Progenitor cell of endocrine pancreas (in vitro differentiated cells): ENCODE measurements at regions not wholly inside any gene's neighbourhood (a gene's known extent, or its start where the extent isn't known, plus 50 kb on each side); places are given as distances from the start of the nearest gene placed in this dataset.

Experiments
- DNase-seq: peaks from one replicate; pipeline ENCODE4 v3.0.0; 2021; ENCODE audit warnings: low spot score; ENCODE audit not compliant: unreplicated experiment
- H3K27ac Mint-ChIP-seq: 2 replicates; pipeline ENCODE4 v1.8.0; 2021; ENCODE audit warnings: mild to moderate bottlenecking, moderate library complexity, mixed read lengths
- H3K27me3 Mint-ChIP-seq: 2 replicates; pipeline ENCODE4 v1.8.0; 2021; ENCODE audit warnings: mixed read lengths
- H3K36me3 Mint-ChIP-seq: 2 replicates; pipeline ENCODE4 v1.8.0; 2022; ENCODE audit warnings: mixed read lengths; ENCODE audit not compliant: insufficient read depth
- H3K4me1 Mint-ChIP-seq: 2 replicates; pipeline ENCODE4 v1.8.0; 2021; ENCODE audit warnings: low read depth, mixed read lengths
- H3K4me3 Mint-ChIP-seq: 2 replicates; pipeline ENCODE4 v1.8.0; 2021; ENCODE audit warnings: low read depth, mild to moderate bottlenecking, moderate library complexity, mixed read lengths
- H3K9me3 Mint-ChIP-seq: 2 replicates; pipeline ENCODE4 v1.8.0; 2021; ENCODE audit warnings: low read depth, mixed read lengths
- CTCF ChIP-seq: fragments of 200-600 bp; sonication (generic); IDR thresholded peaks from one replicate; pipeline ENCODE4 v1.5.0; 2021; ENCODE audit warnings: antibody characterized with exemption, mild to moderate bottlenecking; ENCODE audit not compliant: unreplicated experiment

GRCh38 chr7:145082366-145083161 lies 246.7 kb upstream of the TPK1 start:
- Mint-ChIP-seq H3K4me1 (no peaks in the 10 kb centered on the region), H3K27me3 (no peaks in the 10 kb centered on the region), H3K36me3 (no peaks in the 10 kb centered on the region), H3K27ac (no peak overlapping the region), H3K9me3 (peaks cover 3% of the 10 kb centered on the region), H3K4me3 (no peak overlapping the region)
- no peak for DNase-seq
- no peak for TF ChIP-seq CTCF

- no peaks in the 10 kb centered on the region for H3K9me3 Mint-ChIP-seq
These were observed 229.6 kb upstream of the TPK1 start for GRCh38 chr7:145065473-145065872.

GRCh38 chr7:145064114-145064513 lies 228.3 kb upstream of the TPK1 start:
- Mint-ChIP-seq H3K27me3 (no peaks in the 10 kb centered on the region), H3K4me1 (no peaks in the 10 kb centered on the region), H3K36me3 (no peaks in the 10 kb centered on the region), H3K4me3 (no peak overlapping the region), H3K27ac (no peak overlapping the region), H3K9me3 (no peaks in the 10 kb centered on the region)
- no peak for TF ChIP-seq CTCF
- no peak for DNase-seq

More at GRCh38 chr7:145065473-145065872, 229.6 kb upstream of the TPK1 start:
- no peak for TF ChIP-seq CTCF
- Mint-ChIP-seq H3K27ac (no peak overlapping the region), H3K27me3 (no peaks in the 10 kb centered on the region), H3K36me3 (no peaks in the 10 kb centered on the region), H3K4me1 (no peaks in the 10 kb centered on the region), H3K4me3 (no peak overlapping the region)
- no peak for DNase-seq

GRCh38 chr7:145053781-145054180 lies 217.9 kb upstream of the TPK1 start:
- no peak for TF ChIP-seq CTCF
- Mint-ChIP-seq H3K4me3 (no peak overlapping the region), H3K36me3 (no peaks in the 10 kb centered on the region), H3K27ac (no peak overlapping the region), H3K4me1 (no peaks in the 10 kb centered on the region), H3K9me3 (peaks cover 3% of the 10 kb centered on the region), H3K27me3 (no peaks in the 10 kb centered on the region)
- DNase-seq = no peak

- no peaks in the 10 kb centered on the region for H3K4me1 Mint-ChIP-seq
- no peak overlapping the region for H3K4me3 Mint-ChIP-seq
- H3K27ac Mint-ChIP-seq = no peak overlapping the region
These were observed 214.6 kb upstream of the TPK1 start for GRCh38 chr7:145050415-145050814.

More at GRCh38 chr7:145050415-145050814, 214.6 kb upstream of the TPK1 start:
- H3K27me3 Mint-ChIP-seq = no peaks in the 10 kb centered on the region
- H3K9me3 Mint-ChIP-seq = peaks cover 3% of the 10 kb centered on the region
- no peak for DNase-seq
- no peaks in the 10 kb centered on the region for H3K36me3 Mint-ChIP-seq
- no peak for TF ChIP-seq CTCF
